H9 (cell line): ENCODE measurements at regions not wholly inside any gene's neighbourhood (a gene's known extent, or its start where the extent isn't known, plus 50 kb on each side); places are given as distances from the start of the nearest gene placed in this dataset.

Source experiments
- DNase-seq: peaks from one replicate; pipeline ENCODE4 v3.0.0-alpha.2; 2017
- H2AFZ ChIP-seq: one replicate; pipeline ENCODE4 v1.6.1; 2013; ENCODE audit warnings: mild to moderate bottlenecking, low read length, control low read depth, moderate library complexity
- H2AK5ac ChIP-seq: 2 replicates; pipeline ENCODE4 v1.6.1; 2013; ENCODE audit warnings: low read length, control low read depth, mixed read lengths; ENCODE audit not compliant: insufficient read length
- H2BK120ac ChIP-seq: one replicate; pipeline ENCODE4 v1.6.1; 2013; ENCODE audit warnings: low read depth, mild to moderate bottlenecking, low read length, control low read depth, inconsistent platforms; ENCODE audit not compliant: poor library complexity, severe bottlenecking
- H2BK12ac ChIP-seq: 2 replicates; pipeline ENCODE4 v1.6.1; 2013; ENCODE audit warnings: low read length, control low read depth, mixed read lengths, low read depth; ENCODE audit not compliant: insufficient read length
- H2BK15ac ChIP-seq: 2 replicates; pipeline ENCODE4 v1.6.1; 2013; ENCODE audit warnings: low read depth, low read length, control low read depth
- H2BK20ac ChIP-seq: one replicate; pipeline ENCODE4 v1.6.1; 2013; ENCODE audit warnings: low read depth, mild to moderate bottlenecking, low read length, control low read depth, inconsistent platforms; ENCODE audit not compliant: poor library complexity, severe bottlenecking
- H2BK5ac ChIP-seq: 2 replicates; pipeline ENCODE4 v1.6.1; 2013; ENCODE audit warnings: low read length, control low read depth, mixed read lengths; ENCODE audit not compliant: insufficient read length
- H3K14ac ChIP-seq: 2 replicates; pipeline ENCODE4 v1.6.1; 2013; ENCODE audit warnings: low read length, control low read depth; ENCODE audit not compliant: insufficient read depth
- H3K18ac ChIP-seq: 2 replicates; pipeline ENCODE4 v1.6.1; 2013; ENCODE audit warnings: low read depth, mild to moderate bottlenecking, mixed read lengths, low read length, control low read depth; ENCODE audit not compliant: insufficient read length
- H3K23ac ChIP-seq: 2 replicates; pipeline ENCODE4 v1.6.1; 2013; ENCODE audit warnings: low read length, control low read depth, mixed read lengths, low read depth; ENCODE audit not compliant: insufficient read length
- H3K23me2 ChIP-seq: 2 replicates; pipeline ENCODE4 v1.6.1; 2013; ENCODE audit warnings: low read depth, mild to moderate bottlenecking, mixed read lengths, low read length, control low read depth; ENCODE audit not compliant: insufficient read length, poor library complexity, severe bottlenecking
- H3K27ac ChIP-seq: 2 replicates; pipeline ENCODE4 v1.5.1; 2013; ENCODE audit warnings: low read length, control low read depth, mixed read lengths, low read depth; ENCODE audit not compliant: insufficient read length
- H3K27me3 ChIP-seq: 2 replicates; pipeline ENCODE4 v1.6.1; 2013; ENCODE audit warnings: low read length, control low read depth, inconsistent platforms; ENCODE audit not compliant: insufficient read depth
- H3K4ac ChIP-seq: 2 replicates; pipeline ENCODE4 v1.6.1; 2013; ENCODE audit warnings: low read depth, mild to moderate bottlenecking, control low read depth, inconsistent platforms, low read length, moderate library complexity
- H3K4me1 ChIP-seq: 2 replicates; pipeline ENCODE4 v1.6.1; 2013; ENCODE audit warnings: low read length, control low read depth, inconsistent platforms; ENCODE audit not compliant: insufficient read depth
- H3K4me2 ChIP-seq: 2 replicates; pipeline ENCODE4 v1.6.1; 2013; ENCODE audit warnings: low read length, control low read depth, mixed read lengths; ENCODE audit not compliant: insufficient read length, insufficient read depth
- H3K56ac ChIP-seq: 2 replicates; pipeline ENCODE4 v1.6.1; 2013; ENCODE audit warnings: low read depth, mild to moderate bottlenecking, mixed read lengths, low read length, control low read depth; ENCODE audit not compliant: insufficient read length
- H3K79me1 ChIP-seq: 2 replicates; pipeline ENCODE4 v1.6.1; 2013; ENCODE audit warnings: low read depth, mild to moderate bottlenecking, moderate library complexity, low read length, control low read depth, inconsistent platforms; ENCODE audit not compliant: insufficient read depth, poor library complexity, severe bottlenecking
- H3K79me2 ChIP-seq: 2 replicates; pipeline ENCODE4 v1.6.1; 2013; ENCODE audit warnings: low read length, control low read depth, inconsistent platforms; ENCODE audit not compliant: insufficient read depth
- H3K9ac ChIP-seq: 2 replicates; pipeline ENCODE4 v1.6.1; 2013; ENCODE audit warnings: low read length, control low read depth, mixed read lengths; ENCODE audit not compliant: insufficient read length; ENCODE audit errors: extremely low read depth
- H3K9me3 ChIP-seq: one replicate; pipeline ENCODE4 v1.6.1; 2013; ENCODE audit warnings: low read depth, low read length, inconsistent platforms; ENCODE audit not compliant: control insufficient read depth
- H3T11ph ChIP-seq: one replicate; pipeline ENCODE4 v1.6.1; 2013; ENCODE audit warnings: mild to moderate bottlenecking, low read length, control low read depth, inconsistent platforms
- H4K20me1 ChIP-seq: one replicate; pipeline ENCODE4 v1.6.1; 2013; ENCODE audit not compliant: control insufficient read depth, insufficient read length, insufficient read depth
- H4K5ac ChIP-seq: 2 replicates; pipeline ENCODE4 v1.6.1; 2013; ENCODE audit warnings: low read depth, mild to moderate bottlenecking, mixed read lengths, low read length, control low read depth; ENCODE audit not compliant: insufficient read length
- H4K8ac ChIP-seq: replicated peaks from 2 replicates; pipeline ENCODE4 v1.6.1; 2013; ENCODE audit warnings: low read length, control low read depth, mixed read lengths, low read depth; ENCODE audit not compliant: insufficient read length
- H4K91ac ChIP-seq: 2 replicates; pipeline ENCODE4 v1.6.1; 2013; ENCODE audit warnings: low read depth, mild to moderate bottlenecking, moderate library complexity, mixed read lengths, low read length, control low read depth; ENCODE audit not compliant: insufficient read length
- H3K27ac Mint-ChIP-seq, 3 experiments: 2 replicates in 2 of 3; 3 replicates in 1 of 3; pipeline ENCODE4 v1.8.0; 2020 to 2021; ENCODE audit warnings: mixed read lengths in 3 of 3, mild to moderate bottlenecking in 1 of 3, moderate library complexity in 1 of 3
- H3K27me3 Mint-ChIP-seq: 2 replicates; pipeline ENCODE4 v1.8.0; 2021; ENCODE audit warnings: low read depth, mild to moderate bottlenecking, moderate library complexity, mixed read lengths
- H3K36me3 Mint-ChIP-seq, 3 experiments: 2 replicates in 2 of 3; 3 replicates in 1 of 3; pipeline ENCODE4 v1.8.0; 2020 to 2021; ENCODE audit warnings: low read depth in 3 of 3, mixed read lengths in 3 of 3; ENCODE audit not compliant: insufficient read depth in 1 of 3
- H3K4me1 Mint-ChIP-seq, 2 experiments: 2 replicates each; pipeline ENCODE4 v1.8.0; 2020; ENCODE audit warnings: mixed read lengths in 2 of 2
- H3K4me3 Mint-ChIP-seq, 2 experiments: 2 replicates in 1 of 2; 3 replicates in 1 of 2; pipeline ENCODE4 v1.8.0; 2020 to 2021; ENCODE audit warnings: mild to moderate bottlenecking in 2 of 2, mixed read lengths in 2 of 2, moderate library complexity in 1 of 2
- H3K9me3 Mint-ChIP-seq, 2 experiments: 2 replicates in 1 of 2; 3 replicates in 1 of 2; pipeline ENCODE4 v1.8.0; 2020; ENCODE audit warnings: mild to moderate bottlenecking in 2 of 2, mixed read lengths in 2 of 2, moderate library complexity in 1 of 2
- CTCF ChIP-seq: fragments of 200-600 bp; sonication (generic); conservative IDR thresholded peaks from 3 replicates; pipeline ENCODE4 v1.8.0; 2021; ENCODE audit warnings: antibody characterized with exemption, mild to moderate bottlenecking
- WGBS: extraction: QIAGEN DNeasy Blood & Tissue Kit; methylation state at CpG from one replicate; pipeline ENCODE4 v1.1.7; 2013; ENCODE audit warnings: missing lambda C conversion rate, low lambda C conversion rate, mixed read lengths; ENCODE audit not compliant: insufficient read length; ENCODE audit errors: extremely low coverage; 5-methylcytosine and 5-hydroxymethylcytosine counted together

- Histone ChIP-seq H3K9ac (no peak overlapping the region), H3K79me1 (no peaks in the 10 kb centered on the region), H2BK5ac (no peak overlapping the region), H3T11ph (no peak overlapping the region), H3K4me2 (no peak overlapping the region), H3K79me2 (no peaks in the 10 kb centered on the region), H3K4me1 (no peaks in the 10 kb centered on the region), H3K23me2 (no peaks in the 10 kb centered on the region), H4K5ac (no peak overlapping the region), H4K20me1 (no peaks in the 10 kb centered on the region), H4K8ac (no peak overlapping the region), H3K27me3 (no peaks in the 10 kb centered on the region; the same call in 1 of the 2 replicates), H3K27ac (no peak overlapping the region), H2BK15ac (no peak overlapping the region), H3K56ac (no peak overlapping the region), H3K23ac (no peak overlapping the region), H2AK5ac (no peak overlapping the region), H2AFZ (no peak overlapping the region), H3K18ac (no peak overlapping the region), H2BK120ac (no peak overlapping the region), H3K9me3 (no peaks in the 10 kb centered on the region), H2BK20ac (no peak overlapping the region), H2BK12ac (no peak overlapping the region), H3K4ac (no peak overlapping the region), H3K14ac (no peak overlapping the region), H4K91ac (no peak overlapping the region)
- Mint-ChIP-seq H3K4me1 (no peaks in the 10 kb centered on the region), H3K27me3 (no peaks in the 10 kb centered on the region; the same call in none of the 2 replicates), H3K36me3 (no peaks in the 10 kb centered on the region), H3K4me3 (no peak overlapping the region), H3K27ac (no peak overlapping the region), H3K9me3 (peaks cover 0 to 4% of the 10 kb centered on the region in 2 experiments; a peak in 2 of 5 replicates)
- WGBS = no CpG with 5 or more reads among the region's 2 CpGs
- DNase-seq = no peak
- TF ChIP-seq CTCF = no peak
Measured at GRCh38 chr1:229874609-229875008, 192.4 kb upstream of the GALNT2 start.
